ENCODE measurements at regions not wholly inside any gene's neighbourhood (a gene's known extent, or its start where the extent isn't known, plus 50 kb on each side); places are given as distances from the start of the nearest gene placed in this dataset.

- H3K27me3 Mint-ChIP-seq (ENCODE audit: insufficient read depth, low read depth), result peaks cover 3% of the 10 kb centered on the region
- Histone ChIP-seq H3K36me3 (no peaks in the 10 kb centered on the region), H3K9ac (no peak overlapping the region), H3K4me2 (no peak overlapping the region), H4K20me1 (ENCODE audit: low read depth) (no peaks in the 10 kb centered on the region), H3K4me3 (no peak overlapping the region), H3K79me2 (ENCODE audit: low read depth) (no peaks in the 10 kb centered on the region), H2AFZ (replicated peaks) (no peak overlapping the region), H3K4me1 (peaks cover 18% of the 10 kb centered on the region), H3F3A (ENCODE audit: low read depth) (no peaks in the 10 kb centered on the region), H3K27ac (no peak overlapping the region), H3K27me3 (no peaks in the 10 kb centered on the region), H3K9me3 (ENCODE audit: low read depth) (no peaks in the 10 kb centered on the region)
- H3K27ac Mint-ChIP-seq, result no peak overlapping the region
- H3K9me3 Mint-ChIP-seq, result no peaks in the 10 kb centered on the region
- no peak overlapping the region for H3K4me3 Mint-ChIP-seq
- TF ChIP-seq CTCF (IDR thresholded peaks at IDR 0.05), result no peak
- TF ChIP-seq EZH2 (IDR thresholded peaks at IDR 0.05), result no peak
- TF ChIP-seq EZH2phosphoT487 (IDR thresholded peaks at IDR 0.05), result no peak
- peaks cover 1% of the 10 kb centered on the region for H3K36me3 Mint-ChIP-seq
- DNase-seq (ENCODE audit: low spot score), result no peak
- H3K4me1 Mint-ChIP-seq, result peaks cover 8% of the 10 kb centered on the region
Observed at GRCh38 chr14:38743966-38744584, 359.0 kb downstream of the SEC23A start.

DNA sequence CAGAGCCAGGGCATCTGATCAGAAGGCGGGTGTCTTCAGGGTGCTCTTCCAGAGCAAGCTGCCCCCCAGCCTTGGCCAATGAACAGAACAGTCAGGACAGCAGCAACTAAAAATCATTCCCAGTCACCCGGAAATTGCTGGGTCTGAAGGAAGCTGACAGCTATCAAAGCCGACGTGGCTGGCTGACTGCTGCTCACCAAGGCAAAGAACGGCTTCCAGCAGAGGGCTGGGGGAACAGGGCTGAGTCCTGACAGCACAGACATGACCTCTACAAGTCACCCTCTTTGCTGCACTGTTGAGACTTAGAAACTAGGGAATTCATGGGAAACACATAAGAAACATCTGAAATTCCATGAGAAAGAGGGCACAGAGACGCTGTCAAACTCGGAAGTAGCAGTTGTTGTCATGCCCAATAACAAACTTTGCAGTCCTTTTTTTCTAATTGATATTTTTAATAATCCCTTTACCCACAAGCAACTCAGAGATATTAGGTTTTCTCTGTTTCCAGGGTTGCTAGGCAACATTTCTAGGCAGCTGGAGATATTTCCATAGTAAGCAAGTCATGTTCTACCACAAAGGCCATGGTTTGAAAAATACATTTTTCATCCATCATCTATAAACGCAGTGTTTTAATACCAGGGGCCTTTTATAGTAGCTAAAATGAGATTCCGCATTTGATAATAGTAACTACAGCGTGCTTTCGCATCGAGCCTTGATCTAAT is 365.2 kb downstream of the SEC23A start:
- Histone ChIP-seq H3F3A (ENCODE audit: low read depth) (no peaks in the 10 kb centered on the region), H3K36me3 (no peaks in the 10 kb centered on the region), H3K9me3 (ENCODE audit: low read depth) (no peaks in the 10 kb centered on the region), H2AFZ (replicated peaks) (no peak overlapping the region), H3K4me3 (no peak overlapping the region), H4K20me1 (ENCODE audit: low read depth) (no peaks in the 10 kb centered on the region), H3K4me2 (no peak overlapping the region), H3K27me3 (no peaks in the 10 kb centered on the region), H3K4me1 (no peaks in the 10 kb centered on the region), H3K9ac (no peak overlapping the region), H3K27ac (no peak overlapping the region), H3K79me2 (ENCODE audit: low read depth) (no peaks in the 10 kb centered on the region)
- Mint-ChIP-seq H3K4me1 (peaks cover 37% of the 10 kb centered on the region), H3K27ac (peak overlapping the region; percentile 81), H3K9me3 (peaks cover 15% of the 10 kb centered on the region), H3K27me3 (ENCODE audit: insufficient read depth, low read depth) (peaks cover 6% of the 10 kb centered on the region), H3K36me3 (peaks cover 1% of the 10 kb centered on the region), H3K4me3 (no peak overlapping the region)
- no peak for DNase-seq (ENCODE audit: low spot score)
- no peak for TF ChIP-seq EZH2phosphoT487 (IDR thresholded peaks at IDR 0.05)
- no peak for TF ChIP-seq CTCF (IDR thresholded peaks at IDR 0.05)
- TF ChIP-seq EZH2 (IDR thresholded peaks at IDR 0.05), result no peak

- Histone ChIP-seq H3K9me3 (ENCODE audit: low read depth) (no peaks in the 10 kb centered on the region), H3K27ac (no peak overlapping the region), H2AFZ (replicated peaks) (no peak overlapping the region), H3K4me2 (no peak overlapping the region), H3F3A (ENCODE audit: low read depth) (no peaks in the 10 kb centered on the region), H4K20me1 (ENCODE audit: low read depth) (no peaks in the 10 kb centered on the region), H3K9ac (no peak overlapping the region), H3K79me2 (ENCODE audit: low read depth) (no peaks in the 10 kb centered on the region), H3K27me3 (no peaks in the 10 kb centered on the region), H3K4me1 (no peaks in the 10 kb centered on the region), H3K4me3 (no peak overlapping the region), H3K36me3 (no peaks in the 10 kb centered on the region)
- DNase-seq (ENCODE audit: low spot score), result no peak
- Mint-ChIP-seq H3K27ac (no peak overlapping the region), H3K4me3 (no peak overlapping the region), H3K27me3 (ENCODE audit: insufficient read depth, low read depth) (peaks cover 6% of the 10 kb centered on the region), H3K36me3 (peaks cover 2% of the 10 kb centered on the region), H3K9me3 (peaks cover 18% of the 10 kb centered on the region), H3K4me1 (peaks cover 40% of the 10 kb centered on the region)
- TF ChIP-seq EZH2phosphoT487 (IDR thresholded peaks at IDR 0.05) (no peak), CTCF (IDR thresholded peaks at IDR 0.05) (no peak), EZH2 (IDR thresholded peaks at IDR 0.05) (no peak)
Observed at GRCh38 chr14:38735005-38735404, 368.0 kb downstream of the SEC23A start.

All from neural progenitor cell (in vitro differentiated cells).